A673 (cell line): ENCODE measurements at regions not wholly inside any gene's neighbourhood (a gene's known extent, or its start where the extent isn't known, plus 50 kb on each side); places are given as distances from the start of the nearest gene placed in this dataset.

Experiments used
- BruUV-seq: library from RNA; stranded (reverse); fragments of 400-500 nt; replicated peaks from 2 replicates; lab custom pipeline; 2021; lab: Mats Ljungman, UMichigan
- CTCF ChIA-PET: fragments of 300-600 bp; sonication (Branson Sonifier 250); formaldehyde crosslinking; loops from one replicate; lab custom pipeline; 2022; ENCODE audit warnings: antibody characterized with exemption; lab: Charles Lee
- POLR2A ChIA-PET: fragments of 300-600 bp; sonication (Branson Sonifier 250); formaldehyde crosslinking; loops from one replicate; lab custom pipeline; 2022; ENCODE audit warnings: antibody characterized with exemption; ENCODE audit not compliant: low non-redundant PET; lab: Charles Lee
- DNase-seq: peaks from one replicate; pipeline ENCODE4 v3.0.0-alpha.2; 2015; ENCODE audit warnings: low spot score
- H3K27ac ChIP-seq: fragments of 200-600 bp; sonication (generic); 2 replicates; pipeline ENCODE4 v1.5.1; 2016; ENCODE audit warnings: mixed run types, low read depth, mild to moderate bottlenecking, mixed read lengths, antibody characterized with exemption, low read length; ENCODE audit not compliant: poor library complexity, severe bottlenecking
- H3K27me3 ChIP-seq: fragments of 200-600 bp; sonication (generic); replicated peaks from 2 replicates; pipeline ENCODE4 v1.6.1; 2017; ENCODE audit warnings: mixed run types, low read depth, mild to moderate bottlenecking, mixed read lengths, antibody characterized with exemption, low read length; ENCODE audit not compliant: insufficient read depth, poor library complexity
- H3K36me3 ChIP-seq: fragments of 200-600 bp; sonication (generic); 2 replicates; pipeline ENCODE4 v1.6.1; 2016; ENCODE audit warnings: mixed run types, mild to moderate bottlenecking, mixed read lengths, antibody characterized with exemption, low read length; ENCODE audit not compliant: insufficient read depth, poor library complexity, severe bottlenecking
- H3K4me1 ChIP-seq: fragments of 200-600 bp; sonication (generic); 2 replicates; pipeline ENCODE4 v1.6.1; 2017; ENCODE audit warnings: mixed run types, mild to moderate bottlenecking, mixed read lengths, antibody characterized with exemption, low read length; ENCODE audit not compliant: insufficient read depth, poor library complexity, severe bottlenecking
- H3K4me3 ChIP-seq: fragments of 200-600 bp; sonication (generic); 2 replicates; pipeline ENCODE4 v1.5.1; 2016; ENCODE audit warnings: low read depth, mixed run types, mild to moderate bottlenecking, mixed read lengths, low read length; ENCODE audit not compliant: poor library complexity, severe bottlenecking
- H3K9me3 ChIP-seq: fragments of 200-600 bp; sonication (generic); 2 replicates; pipeline ENCODE4 v1.6.1; 2016; ENCODE audit warnings: mixed run types, low read depth, mild to moderate bottlenecking, mixed read lengths, antibody characterized with exemption, low read length; ENCODE audit not compliant: poor library complexity, severe bottlenecking
- CTCF ChIP-seq: fragments of 300-800, 200-600 bp; sonication (generic); conservative IDR thresholded peaks from 2 replicates; pipeline ENCODE4 v1.5.1; 2017; ENCODE audit warnings: low read depth, mild to moderate bottlenecking, antibody characterized with exemption, low read length, moderate library complexity, mixed read lengths
- EZH2 ChIP-seq: fragments of 200-600 bp; sonication (generic); IDR thresholded peaks from 2 replicates; pipeline ENCODE4 v1.6.1; 2017; ENCODE audit warnings: borderline replicate concordance, low read depth, mild to moderate bottlenecking, mixed read lengths, antibody characterized with exemption, low read length; ENCODE audit not compliant: poor library complexity, severe bottlenecking
- intact Hi-C: fragments of 100-400 bp; cut with micrococcal nuclease; formaldehyde crosslinking; loops from one replicate; pipeline ENCODE4 v1.10.0; 2022; ENCODE audit not compliant: unreplicated experiment

DNA sequence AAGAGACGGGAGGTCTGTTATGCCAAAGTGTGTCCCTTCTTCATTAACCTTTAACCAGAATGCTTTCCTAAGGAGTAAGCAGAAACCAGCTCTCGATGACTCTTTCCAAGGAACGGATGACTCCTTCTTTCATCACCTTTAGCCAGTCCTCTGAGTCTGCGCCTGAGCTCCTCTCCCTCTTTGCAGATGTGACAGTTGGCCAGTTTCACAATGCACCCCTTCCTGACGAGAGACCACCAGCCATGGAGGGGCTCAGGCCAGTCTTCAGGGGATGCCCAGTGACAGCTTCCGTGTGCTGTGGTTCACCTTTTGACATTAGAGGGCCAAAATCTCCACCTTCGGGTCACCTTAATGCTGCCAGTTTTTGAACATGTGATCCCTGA, 826.1 kb downstream of the TBC1D22A start:
- H3K9me3 ChIP-seq = peaks cover 11% of the 10 kb centered on the region
- TF ChIP-seq CTCF (no peak), EZH2 (no peak)
- H3K36me3 ChIP-seq = no peaks in the 10 kb centered on the region

GRCh38 chr22:47587861-47588577, 825.6 kb downstream of the TBC1D22A start:
- CTCF ChIA-PET = no interaction called here
- TF ChIP-seq EZH2 (no peak), CTCF (no peak)
- BruUV-seq = no TSS peak
- intact Hi-C loops = no loop called here
- Histone ChIP-seq H3K9me3 (peaks cover 13% of the 10 kb centered on the region), H3K4me3 (no peak overlapping the region), H3K4me1 (no peaks in the 10 kb centered on the region), H3K27ac (no peak overlapping the region), H3K36me3 (no peaks in the 10 kb centered on the region), H3K27me3 (no peaks in the 10 kb centered on the region)
- DNase-seq = no peak
- POLR2A ChIA-PET = no interaction called here

More for the DNA sequence above, 826.1 kb downstream of the TBC1D22A start:
- no peaks in the 10 kb centered on the region for H3K4me1 ChIP-seq
- intact Hi-C loops = no loop called here
- POLR2A ChIA-PET = no interaction called here
- BruUV-seq = no TSS peak
- H3K27me3 ChIP-seq = no peaks in the 10 kb centered on the region
- no peak overlapping the region for H3K4me3 ChIP-seq
- H3K27ac ChIP-seq = no peak overlapping the region
- CTCF ChIA-PET = no interaction called here
- no peak for DNase-seq

GRCh38 chr22:47587361-47587760, 824.9 kb downstream of the TBC1D22A start:
- DNase-seq = no peak
- BruUV-seq = no TSS peak

More at GRCh38 chr22:47587361-47587760, 824.9 kb downstream of the TBC1D22A start:
- ChIA-PET POLR2A (no interaction called here), CTCF (no interaction called here)
- H3K4me1 ChIP-seq = no peaks in the 10 kb centered on the region
- no peaks in the 10 kb centered on the region for H3K27me3 ChIP-seq
- H3K4me3 ChIP-seq = no peak overlapping the region
- intact Hi-C loops = no loop called here
- peaks cover 16% of the 10 kb centered on the region for H3K9me3 ChIP-seq
- H3K36me3 ChIP-seq = no peaks in the 10 kb centered on the region
- no peak overlapping the region for H3K27ac ChIP-seq
- TF ChIP-seq CTCF = no peak
- no peak for TF ChIP-seq EZH2
